Posterior vena cava (tissue), 2 donors: ENCODE measurements at regions not wholly inside any gene's neighbourhood (a gene's known extent, or its start where the extent isn't known, plus 50 kb on each side); places are given as distances from the start of the nearest gene placed in this dataset.

Experiments
- DNase-seq: peaks from one replicate; pipeline ENCODE4 v3.0.0-alpha.2; 2020; ENCODE audit warnings: low spot score
- intact Hi-C, 2 donors: fragments of 100-400 bp; cut with DNase I; formaldehyde crosslinking; loops; one replicate each; pipeline versions ENCODE4 v1.14.1 to v1.14.2; 2022 to 2023
- donor health status: DM: yes; HTN: yes; CAD: no.
- donor health status: DM: yes; HTN: yes; CAD: no.

- intact Hi-C loops = no loop called here
- no peak for DNase-seq
Observed at GRCh38 chr1:218699421-218699820, 354.3 kb downstream of the TGFB2 start.

GRCh38 chr1:218699865-218700264 is 354.7 kb downstream of the TGFB2 start:
- intact Hi-C loops = no loop called here
- DNase-seq = no peak

- DNase-seq = no peak
- intact Hi-C loops = no loop called here
Observed at GRCh38 chr1:218700666-218701065, 355.5 kb downstream of the TGFB2 start.

GRCh38 chr1:218701131-218701530 is 356.0 kb downstream of the TGFB2 start:
- intact Hi-C loops = no loop called here
- no peak for DNase-seq

GRCh38 chr1:218702775-218703174 is 357.6 kb downstream of the TGFB2 start:
- DNase-seq = no peak
- intact Hi-C loops = no loop called here

GRCh38 chr1:218703836-218704235 is 358.7 kb downstream of the TGFB2 start:
- no peak for DNase-seq
- intact Hi-C loops = no loop called here

- intact Hi-C loops = no loop called here
- no peak for DNase-seq
Observed at GRCh38 chr1:218705391-218705790, 360.3 kb downstream of the TGFB2 start.

GRCh38 chr1:218705911-218706893 is 361.1 kb downstream of the TGFB2 start:
- DNase-seq = no peak

GRCh38 chr1:218711001-218711400 is 365.9 kb downstream of the TGFB2 start:
- intact Hi-C loops = no loop called here
- DNase-seq = no peak

More at GRCh38 chr1:218705911-218706893, 361.1 kb downstream of the TGFB2 start:
- intact Hi-C loops = no loop called here

GRCh38 chr1:218711884-218712674 is 366.9 kb downstream of the TGFB2 start:
- DNase-seq = no peak
- intact Hi-C loops = no loop called here

GRCh38 chr1:218712677-218713076 is 367.5 kb downstream of the TGFB2 start:
- no peak for DNase-seq
- intact Hi-C loops = no loop called here

GRCh38 chr1:218715961-218716669 is 371.0 kb downstream of the TGFB2 start:
- no peak for DNase-seq
- intact Hi-C loops = no loop called here

- intact Hi-C loops = no loop called here
- DNase-seq = no peak
Observed at GRCh38 chr1:218717575-218717974, 372.4 kb downstream of the TGFB2 start.

- no peak for DNase-seq
- intact Hi-C loops = no loop called here
Observed at GRCh38 chr1:218718206-218718605, 373.1 kb downstream of the TGFB2 start.

GRCh38 chr1:218718977-218719376 is 373.8 kb downstream of the TGFB2 start:
- DNase-seq = no peak
- intact Hi-C loops = no loop called here

GRCh38 chr1:218728898-218729565 is 383.9 kb downstream of the TGFB2 start:
- intact Hi-C loops = no loop called here
- no peak for DNase-seq

GRCh38 chr1:218735436-218736032 is 390.4 kb downstream of the TGFB2 start:
- intact Hi-C loops = no loop called here
- DNase-seq = no peak

GRCh38 chr1:218739426-218739825 is 394.3 kb downstream of the TGFB2 start:
- intact Hi-C loops = no loop called here
- no peak for DNase-seq

- intact Hi-C loops = no loop called here
- no peak for DNase-seq
Observed at GRCh38 chr1:218741852-218742251, 396.7 kb downstream of the TGFB2 start.
